ENCODE measurements at regions not wholly inside any gene's neighbourhood (a gene's known extent, or its start where the extent isn't known, plus 50 kb on each side); places are given as distances from the start of the nearest gene placed in this dataset.

- intact Hi-C loops (cut with DNase I), result no loop called here
- no peaks in the 10 kb centered on the region for H3K36me3 ChIP-seq (ENCODE audit: control insufficient read depth in 2 of 3, insufficient read depth in 3 of 3, low read length in 3 of 3)
- no peak for TF ChIP-seq CTCF (IDR thresholded peaks at IDR 0.05; ENCODE audit: borderline replicate concordance, extremely low read depth, insufficient read depth)
- H3K9ac ChIP-seq (ENCODE audit: low read length in 3 of 3), result no peak overlapping the region
- no peak overlapping the region for H3K27ac ChIP-seq (ENCODE audit: low read depth in 2 of 2, low read length in 2 of 2)
- H3K4me1 ChIP-seq (ENCODE audit: control insufficient read depth in 2 of 3, insufficient read depth in 2 of 3, low read depth in 1 of 3, low read length in 3 of 3), result no peaks in the 10 kb centered on the region
- no peak overlapping the region for H3K4me3 ChIP-seq (ENCODE audit: low read length in 3 of 3)
- no peaks in the 10 kb centered on the region for H3K9me3 ChIP-seq (ENCODE audit: control insufficient read depth in 2 of 3, insufficient read depth in 1 of 3, low read length in 3 of 3)
- FAIRE-seq (no peak), DNase-seq (no peak)
- no peaks in the 10 kb centered on the region for H3K27me3 ChIP-seq (ENCODE audit: control insufficient read depth, insufficient read depth, low read length)
These were observed 640.2 kb upstream of the CXADR start for GRCh38 chr21:16872616-16873015.

GRCh38 chr21:16873176-16873575 lies 639.7 kb upstream of the CXADR start:
- Histone ChIP-seq H3K36me3 (ENCODE audit: control insufficient read depth in 2 of 3, insufficient read depth in 3 of 3, low read length in 3 of 3) (no peaks in the 10 kb centered on the region), H3K4me1 (ENCODE audit: control insufficient read depth in 2 of 3, insufficient read depth in 2 of 3, low read depth in 1 of 3, low read length in 3 of 3) (no peaks in the 10 kb centered on the region), H3K27ac (ENCODE audit: low read depth in 2 of 2, low read length in 2 of 2) (no peak overlapping the region), H3K27me3 (ENCODE audit: control insufficient read depth, insufficient read depth, low read length) (no peaks in the 10 kb centered on the region), H3K4me3 (ENCODE audit: low read length in 3 of 3) (no peak overlapping the region), H3K9ac (ENCODE audit: low read length in 3 of 3) (no peak overlapping the region), H3K9me3 (ENCODE audit: control insufficient read depth in 2 of 3, insufficient read depth in 1 of 3, low read length in 3 of 3) (no peaks in the 10 kb centered on the region)
- DNase-seq (no peak), FAIRE-seq (no peak)
- TF ChIP-seq CTCF (IDR thresholded peaks at IDR 0.05; ENCODE audit: borderline replicate concordance, extremely low read depth, insufficient read depth), result no peak
- intact Hi-C loops (cut with DNase I), result no loop called here

- Histone ChIP-seq H3K9ac (ENCODE audit: low read length in 3 of 3) (no peak overlapping the region), H3K9me3 (ENCODE audit: control insufficient read depth in 2 of 3, insufficient read depth in 1 of 3, low read length in 3 of 3) (no peaks in the 10 kb centered on the region), H3K27ac (ENCODE audit: low read depth in 2 of 2, low read length in 2 of 2) (no peak overlapping the region), H3K4me1 (ENCODE audit: control insufficient read depth in 2 of 3, insufficient read depth in 2 of 3, low read depth in 1 of 3, low read length in 3 of 3) (no peaks in the 10 kb centered on the region), H3K4me3 (ENCODE audit: low read length in 3 of 3) (no peak overlapping the region), H3K27me3 (ENCODE audit: control insufficient read depth, insufficient read depth, low read length) (no peaks in the 10 kb centered on the region), H3K36me3 (ENCODE audit: control insufficient read depth in 2 of 3, insufficient read depth in 3 of 3, low read length in 3 of 3) (no peaks in the 10 kb centered on the region)
- no peak for DNase-seq
- no peak for FAIRE-seq
- intact Hi-C loops (cut with DNase I), result no loop called here
- no peak for TF ChIP-seq CTCF (IDR thresholded peaks at IDR 0.05; ENCODE audit: borderline replicate concordance, extremely low read depth, insufficient read depth)
These were observed 639.2 kb upstream of the CXADR start for GRCh38 chr21:16873596-16873995.

GRCh38 chr21:16879479-16879878 lies 633.4 kb upstream of the CXADR start:
- Histone ChIP-seq H3K27me3 (ENCODE audit: control insufficient read depth, insufficient read depth, low read length) (no peaks in the 10 kb centered on the region), H3K36me3 (ENCODE audit: control insufficient read depth in 2 of 3, insufficient read depth in 3 of 3, low read length in 3 of 3) (no peaks in the 10 kb centered on the region), H3K9ac (ENCODE audit: low read length in 3 of 3) (no peak overlapping the region), H3K27ac (ENCODE audit: low read depth in 2 of 2, low read length in 2 of 2) (no peak overlapping the region), H3K4me1 (ENCODE audit: control insufficient read depth in 2 of 3, insufficient read depth in 2 of 3, low read depth in 1 of 3, low read length in 3 of 3) (no peaks in the 10 kb centered on the region), H3K9me3 (ENCODE audit: control insufficient read depth in 2 of 3, insufficient read depth in 1 of 3, low read length in 3 of 3) (no peaks in the 10 kb centered on the region), H3K4me3 (ENCODE audit: low read length in 3 of 3) (no peak overlapping the region)
- DNase-seq, result no peak
- TF ChIP-seq CTCF (IDR thresholded peaks at IDR 0.05; ENCODE audit: borderline replicate concordance, extremely low read depth, insufficient read depth), result no peak
- intact Hi-C loops (cut with DNase I), result no loop called here
- FAIRE-seq, result no peak
